ENCODE measurements at regions not wholly inside any gene's neighbourhood (a gene's known extent, or its start where the extent isn't known, plus 50 kb on each side); places are given as distances from the start of the nearest gene placed in this dataset.
A peak's percentile ranks its signal among the peaks of the same experiment; 100 is the strongest.

DNA sequence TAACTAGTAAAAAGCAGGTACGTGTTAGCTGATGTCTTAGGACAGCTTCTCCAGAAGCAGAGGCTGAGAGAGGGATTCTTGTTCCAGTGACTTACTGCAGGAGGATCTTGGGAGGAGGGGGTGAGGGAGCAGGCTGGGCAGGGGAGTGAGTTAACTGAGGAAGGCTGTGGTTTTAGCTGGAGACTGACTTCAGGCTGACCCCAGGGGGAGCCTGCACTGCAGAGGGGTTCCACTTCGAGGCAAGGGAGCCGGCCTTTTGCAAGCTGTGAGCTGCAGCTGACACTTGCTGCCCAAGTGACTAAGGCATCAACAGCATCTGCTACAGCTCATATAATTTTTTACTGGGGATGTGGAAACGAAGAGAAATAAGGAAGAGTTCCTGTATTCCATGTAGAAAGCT, 50.4 kb upstream of the SOD1 start:
- peaks cover 5% of the 10 kb centered on the region for H3K4me1 Mint-ChIP-seq (ENCODE audit: low read depth)
- peaks cover 15% of the 10 kb centered on the region for H3K9me3 Mint-ChIP-seq
- no peak for DNase-seq (ENCODE audit: low spot score)
- no peak overlapping the region for H3K27ac Mint-ChIP-seq
- H3K27me3 Mint-ChIP-seq (ENCODE audit: low read depth): peaks cover 13% of the 10 kb centered on the region
- H3K4me3 Mint-ChIP-seq: no peak overlapping the region
- no peaks in the 10 kb centered on the region for H3K36me3 Mint-ChIP-seq (ENCODE audit: low read depth)

DNA sequence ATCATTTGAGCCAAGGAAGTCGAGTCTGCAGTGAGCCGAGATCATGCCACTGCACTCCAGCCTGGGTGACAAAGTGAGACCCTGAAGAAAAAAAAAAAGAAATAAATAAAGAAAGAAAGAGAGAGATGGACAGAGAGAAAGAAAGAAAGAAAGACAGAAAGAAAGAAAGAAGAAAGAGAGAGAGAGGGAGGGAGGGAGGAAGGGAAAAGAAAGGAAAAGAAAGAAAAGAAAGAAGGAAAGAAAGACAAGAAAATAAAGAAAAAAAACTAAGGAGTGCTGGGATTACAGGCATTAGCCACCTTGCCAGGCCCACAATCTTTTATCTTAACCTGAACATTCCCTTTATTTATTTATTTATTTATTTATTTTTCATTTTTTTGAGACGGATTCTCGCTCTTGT, 51.7 kb upstream of the SOD1 start:
- Mint-ChIP-seq H3K27me3 (ENCODE audit: low read depth) (peaks cover 15% of the 10 kb centered on the region), H3K36me3 (ENCODE audit: low read depth) (no peaks in the 10 kb centered on the region), H3K9me3 (peaks cover 15% of the 10 kb centered on the region), H3K4me3 (no peak overlapping the region), H3K4me1 (ENCODE audit: low read depth) (peaks cover 5% of the 10 kb centered on the region), H3K27ac (no peak overlapping the region)
- no peak for DNase-seq (ENCODE audit: low spot score)

GRCh38 chr21:31606081-31606874, 53.2 kb upstream of the SOD1 start:
- DNase-seq (ENCODE audit: low spot score): no peak
- H3K4me1 Mint-ChIP-seq (ENCODE audit: low read depth): peaks cover 5% of the 10 kb centered on the region
- no peak overlapping the region for H3K4me3 Mint-ChIP-seq
- no peaks in the 10 kb centered on the region for H3K36me3 Mint-ChIP-seq (ENCODE audit: low read depth)
- peaks cover 7% of the 10 kb centered on the region for H3K9me3 Mint-ChIP-seq
- no peak overlapping the region for H3K27ac Mint-ChIP-seq
- peaks cover 10% of the 10 kb centered on the region for H3K27me3 Mint-ChIP-seq (ENCODE audit: low read depth)

DNA sequence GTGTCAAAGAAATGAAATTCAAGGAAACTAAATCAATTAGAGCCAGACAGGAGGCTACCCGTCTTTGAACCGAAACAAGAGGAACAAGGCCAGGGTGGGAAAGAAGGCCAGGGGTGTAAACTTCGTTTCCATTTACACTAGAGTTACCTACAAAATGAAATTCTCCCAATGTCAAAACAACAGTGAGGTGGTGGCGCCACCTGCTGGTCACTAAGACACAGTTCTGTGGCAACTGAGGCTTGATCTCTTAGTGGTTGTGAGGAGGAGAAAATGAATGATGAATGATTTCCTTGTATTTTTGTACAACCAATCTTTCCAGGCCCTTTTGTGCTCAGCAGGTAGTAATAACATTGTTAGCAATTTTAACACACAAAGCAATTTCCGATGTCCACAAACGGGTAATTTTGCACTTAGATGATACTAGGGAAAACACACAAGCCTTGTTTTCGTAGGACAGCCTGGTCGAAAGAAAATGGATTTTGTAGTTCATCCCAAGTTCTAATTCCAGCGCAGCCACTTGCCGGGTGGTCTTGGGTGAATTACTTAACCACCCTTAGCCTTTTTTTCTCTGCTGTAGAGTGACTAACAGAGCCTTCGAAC, 54.8 kb upstream of the SOD1 start:
- peak; percentile 54 for DNase-seq (ENCODE audit: low spot score)
- H3K9me3 Mint-ChIP-seq: no peaks in the 10 kb centered on the region
- no peaks in the 10 kb centered on the region for H3K36me3 Mint-ChIP-seq (ENCODE audit: low read depth)
- H3K4me1 Mint-ChIP-seq (ENCODE audit: low read depth): peaks cover 5% of the 10 kb centered on the region
- no peak overlapping the region for H3K4me3 Mint-ChIP-seq
- H3K27me3 Mint-ChIP-seq (ENCODE audit: low read depth): peaks cover 10% of the 10 kb centered on the region
- no peak overlapping the region for H3K27ac Mint-ChIP-seq

- Mint-ChIP-seq H3K36me3 (ENCODE audit: low read depth) (no peaks in the 10 kb centered on the region), H3K4me3 (no peak overlapping the region), H3K4me1 (ENCODE audit: low read depth) (peaks cover 3% of the 10 kb centered on the region), H3K9me3 (no peaks in the 10 kb centered on the region), H3K27ac (no peak overlapping the region), H3K27me3 (ENCODE audit: low read depth) (peaks cover 6% of the 10 kb centered on the region)
- DNase-seq (ENCODE audit: low spot score): no peak
These were observed 59.9 kb upstream of the SOD1 start for GRCh38 chr21:31599563-31599962.

DNA sequence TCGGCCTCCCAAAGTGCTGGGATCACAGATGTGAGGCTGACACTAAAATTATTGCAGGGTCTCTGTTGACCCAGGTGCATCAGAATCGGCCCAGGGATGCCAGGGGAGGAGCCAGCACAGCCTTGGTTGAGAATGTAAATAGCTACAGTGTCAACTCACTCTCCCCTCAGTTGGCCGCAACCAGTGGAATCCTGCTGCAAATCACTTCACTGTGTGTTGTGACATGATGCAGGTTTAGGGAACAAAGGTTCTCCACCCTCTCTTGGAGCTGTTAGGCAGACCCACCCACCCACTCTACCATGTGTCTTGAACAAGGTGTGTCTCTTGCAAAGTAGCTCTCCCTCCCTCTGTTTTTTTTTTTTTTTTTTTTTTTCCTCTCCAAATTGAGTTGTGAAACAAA, 60.5 kb upstream of the SOD1 start:
- H3K27me3 Mint-ChIP-seq (ENCODE audit: low read depth): peaks cover 6% of the 10 kb centered on the region
- no peaks in the 10 kb centered on the region for H3K36me3 Mint-ChIP-seq (ENCODE audit: low read depth)
- H3K4me1 Mint-ChIP-seq (ENCODE audit: low read depth): no peaks in the 10 kb centered on the region
- no peak overlapping the region for H3K27ac Mint-ChIP-seq
- H3K9me3 Mint-ChIP-seq: no peaks in the 10 kb centered on the region
- no peak overlapping the region for H3K4me3 Mint-ChIP-seq
- no peak for DNase-seq (ENCODE audit: low spot score)

DNA sequence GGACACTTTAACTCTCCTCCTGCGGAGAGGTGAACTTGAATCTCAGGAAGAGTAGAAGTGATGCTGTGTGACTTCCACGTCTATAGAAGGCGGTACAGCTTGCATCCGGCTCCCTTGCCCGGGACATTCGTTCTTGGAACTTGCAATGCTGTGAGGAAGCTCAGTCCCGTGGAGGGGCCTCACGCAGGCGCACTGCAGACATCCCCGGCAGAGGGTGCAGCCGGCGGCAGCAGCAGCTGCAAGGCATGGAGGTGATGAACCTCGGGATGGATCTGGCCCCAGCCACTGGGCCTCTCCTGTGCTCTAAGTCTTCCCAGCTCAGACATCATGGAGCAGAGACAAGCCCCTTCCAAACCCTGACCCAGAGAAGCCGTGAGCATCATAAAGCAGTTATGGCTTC, 61.8 kb upstream of the SOD1 start:
- no peaks in the 10 kb centered on the region for H3K9me3 Mint-ChIP-seq
- H3K36me3 Mint-ChIP-seq (ENCODE audit: low read depth): no peaks in the 10 kb centered on the region
- H3K27me3 Mint-ChIP-seq (ENCODE audit: low read depth): peaks cover 2% of the 10 kb centered on the region
- H3K27ac Mint-ChIP-seq: no peak overlapping the region
- no peak for DNase-seq (ENCODE audit: low spot score)
- H3K4me1 Mint-ChIP-seq (ENCODE audit: low read depth): no peaks in the 10 kb centered on the region
- no peak overlapping the region for H3K4me3 Mint-ChIP-seq

DNA sequence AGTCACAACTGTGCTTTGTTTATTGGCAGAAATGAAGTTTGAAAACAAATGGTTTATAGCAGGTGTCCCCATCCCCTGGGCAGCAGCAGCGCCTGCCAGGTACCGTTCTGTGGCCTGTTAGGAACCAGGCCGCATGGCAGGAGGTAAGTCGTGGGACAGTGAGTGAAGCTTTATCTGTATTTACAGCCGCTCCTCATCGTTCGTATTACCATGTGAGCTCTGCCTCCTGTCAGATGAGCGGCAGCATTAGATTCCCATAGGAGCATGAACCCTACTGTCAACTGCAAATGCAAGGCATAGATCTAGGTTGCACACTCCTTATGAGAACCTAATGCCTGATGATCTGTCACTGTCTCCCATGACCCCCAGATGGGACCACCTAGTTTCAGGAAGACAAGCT, 63.4 kb upstream of the SOD1 start:
- Mint-ChIP-seq H3K4me3 (no peak overlapping the region), H3K36me3 (ENCODE audit: low read depth) (no peaks in the 10 kb centered on the region), H3K4me1 (ENCODE audit: low read depth) (no peaks in the 10 kb centered on the region), H3K27ac (no peak overlapping the region), H3K9me3 (no peaks in the 10 kb centered on the region), H3K27me3 (ENCODE audit: low read depth) (peaks cover 2% of the 10 kb centered on the region)
- no peak for DNase-seq (ENCODE audit: low spot score)

- no peak for DNase-seq (ENCODE audit: low spot score)
- no peak overlapping the region for H3K4me3 Mint-ChIP-seq
- no peaks in the 10 kb centered on the region for H3K36me3 Mint-ChIP-seq (ENCODE audit: low read depth)
- H3K4me1 Mint-ChIP-seq (ENCODE audit: low read depth): no peaks in the 10 kb centered on the region
- H3K27ac Mint-ChIP-seq: no peak overlapping the region
- H3K27me3 Mint-ChIP-seq (ENCODE audit: low read depth): peaks cover 2% of the 10 kb centered on the region
- no peaks in the 10 kb centered on the region for H3K9me3 Mint-ChIP-seq
These were observed 64.8 kb upstream of the SOD1 start for GRCh38 chr21:31594726-31595125.

DNA sequence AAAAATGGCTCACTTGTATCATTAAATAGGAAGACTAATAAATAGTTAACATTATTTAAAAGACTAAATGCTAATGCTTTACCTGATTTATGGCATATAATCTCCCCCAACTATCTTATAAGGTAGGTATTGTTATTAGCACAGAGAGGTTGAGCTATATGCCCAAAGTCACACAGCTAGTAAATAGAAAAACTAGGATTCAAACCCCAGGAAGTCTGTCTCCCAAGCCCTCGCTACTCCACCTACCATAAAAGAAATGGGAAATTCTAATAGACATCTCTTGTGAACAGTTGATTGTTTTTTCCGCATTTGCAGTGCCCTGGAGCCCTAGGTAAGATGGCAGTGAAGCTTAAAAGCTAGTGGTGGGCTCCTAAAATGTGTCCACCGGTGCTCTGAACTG, 65.2 kb upstream of the SOD1 start:
- H3K4me1 Mint-ChIP-seq (ENCODE audit: low read depth): no peaks in the 10 kb centered on the region
- H3K27me3 Mint-ChIP-seq (ENCODE audit: low read depth): peaks cover 2% of the 10 kb centered on the region
- H3K4me3 Mint-ChIP-seq: no peak overlapping the region
- no peak overlapping the region for H3K27ac Mint-ChIP-seq
- H3K9me3 Mint-ChIP-seq: no peaks in the 10 kb centered on the region
- H3K36me3 Mint-ChIP-seq (ENCODE audit: low read depth): no peaks in the 10 kb centered on the region
- DNase-seq (ENCODE audit: low spot score): no peak

DNA sequence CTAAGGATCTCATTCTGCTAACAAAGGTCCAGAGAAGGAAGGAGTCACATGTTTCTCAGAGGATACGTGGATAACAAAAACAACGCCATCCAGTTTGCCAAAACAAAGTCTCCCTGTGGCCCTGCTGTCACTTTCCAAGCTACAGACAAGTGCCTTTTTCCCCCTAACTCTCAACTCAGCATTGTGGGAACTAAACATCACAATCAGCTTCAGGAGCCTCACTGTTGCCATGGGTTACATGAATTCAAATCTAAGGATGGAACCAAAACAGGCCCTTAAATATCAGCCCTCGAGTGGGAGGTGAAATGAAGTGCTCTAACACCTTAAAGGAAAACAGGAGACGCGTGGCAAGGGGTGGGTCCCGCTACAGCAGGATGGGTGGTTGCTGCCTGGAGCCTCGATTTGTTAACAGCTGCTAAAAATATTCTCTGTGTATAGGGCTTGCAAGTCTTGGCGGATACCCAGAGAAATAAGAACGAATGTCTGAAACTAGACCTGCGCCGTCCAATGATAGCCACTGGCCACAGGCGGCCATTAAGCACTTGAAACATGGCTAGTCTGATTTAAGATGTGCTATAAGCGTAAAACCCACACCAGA, 66.4 kb upstream of the SOD1 start:
- H3K9me3 Mint-ChIP-seq: no peaks in the 10 kb centered on the region
- no peaks in the 10 kb centered on the region for H3K36me3 Mint-ChIP-seq (ENCODE audit: low read depth)
- H3K4me3 Mint-ChIP-seq: no peak overlapping the region
- DNase-seq (ENCODE audit: low spot score): no peak
- H3K27me3 Mint-ChIP-seq (ENCODE audit: low read depth): peaks cover 2% of the 10 kb centered on the region
- no peaks in the 10 kb centered on the region for H3K4me1 Mint-ChIP-seq (ENCODE audit: low read depth)
- H3K27ac Mint-ChIP-seq: no peak overlapping the region

GRCh38 chr21:31592516-31592915, 67.0 kb upstream of the SOD1 start:
- peaks cover under 1% of the 10 kb centered on the region for H3K27me3 Mint-ChIP-seq (ENCODE audit: low read depth)
- no peaks in the 10 kb centered on the region for H3K9me3 Mint-ChIP-seq
- no peaks in the 10 kb centered on the region for H3K36me3 Mint-ChIP-seq (ENCODE audit: low read depth)
- DNase-seq (ENCODE audit: low spot score): no peak
- H3K4me3 Mint-ChIP-seq: no peak overlapping the region
- H3K4me1 Mint-ChIP-seq (ENCODE audit: low read depth): no peaks in the 10 kb centered on the region
- no peak overlapping the region for H3K27ac Mint-ChIP-seq

GRCh38 chr21:31589820-31590219, 69.7 kb upstream of the SOD1 start:
- DNase-seq (ENCODE audit: low spot score): no peak
- no peaks in the 10 kb centered on the region for H3K4me1 Mint-ChIP-seq (ENCODE audit: low read depth)
- no peak overlapping the region for H3K4me3 Mint-ChIP-seq
- no peaks in the 10 kb centered on the region for H3K9me3 Mint-ChIP-seq
- H3K36me3 Mint-ChIP-seq (ENCODE audit: low read depth): no peaks in the 10 kb centered on the region
- H3K27me3 Mint-ChIP-seq (ENCODE audit: low read depth): peaks cover 4% of the 10 kb centered on the region
- no peak overlapping the region for H3K27ac Mint-ChIP-seq

- no peak overlapping the region for H3K4me3 Mint-ChIP-seq
- H3K9me3 Mint-ChIP-seq: no peaks in the 10 kb centered on the region
- no peaks in the 10 kb centered on the region for H3K4me1 Mint-ChIP-seq (ENCODE audit: low read depth)
- no peak for DNase-seq (ENCODE audit: low spot score)
- peaks cover 4% of the 10 kb centered on the region for H3K27me3 Mint-ChIP-seq (ENCODE audit: low read depth)
- H3K36me3 Mint-ChIP-seq (ENCODE audit: low read depth): no peaks in the 10 kb centered on the region
- no peak overlapping the region for H3K27ac Mint-ChIP-seq
These were observed 73.4 kb upstream of the SOD1 start for GRCh38 chr21:31586118-31586517.

Measured in T-helper 2 cell treated with Interferon-gamma antibody and Interleukin-4, amounts not matched to agents 5 μg/mL and 100 μg/mL, for 36 hours (primary cell).